Thyroid gland (tissue), 4 donors: ENCODE measurements at regions not wholly inside any gene's neighbourhood (a gene's known extent, or its start where the extent isn't known, plus 50 kb on each side); places are given as distances from the start of the nearest gene placed in this dataset.

Source experiments
- POLR2A ChIP-seq, 2 donors: fragments of 450-650 bp; IDR thresholded peaks; one replicate each; pipeline ENCODE4 v1.6.1; 2017; ENCODE audit warnings: antibody characterized with exemption in 2 of 2, mild to moderate bottlenecking in 2 of 2, moderate library complexity in 1 of 2
- TF ChIP-seq, protein P1 (sequence below), 6 experiments: fragments of 200-600 bp in 3 of 6; fragments of 450-650 bp in 3 of 6; sonication (generic) in 3 of 6; IDR thresholded peaks; one replicate each; pipeline ENCODE4 v1.5.1; 2016 to 2019; ENCODE audit warnings: antibody characterized with exemption in 6 of 6, mild to moderate bottlenecking in 2 of 6, inconsistent platforms in 1 of 6, moderate library complexity in 1 of 6

- TF ChIP-seq, protein P1, sequence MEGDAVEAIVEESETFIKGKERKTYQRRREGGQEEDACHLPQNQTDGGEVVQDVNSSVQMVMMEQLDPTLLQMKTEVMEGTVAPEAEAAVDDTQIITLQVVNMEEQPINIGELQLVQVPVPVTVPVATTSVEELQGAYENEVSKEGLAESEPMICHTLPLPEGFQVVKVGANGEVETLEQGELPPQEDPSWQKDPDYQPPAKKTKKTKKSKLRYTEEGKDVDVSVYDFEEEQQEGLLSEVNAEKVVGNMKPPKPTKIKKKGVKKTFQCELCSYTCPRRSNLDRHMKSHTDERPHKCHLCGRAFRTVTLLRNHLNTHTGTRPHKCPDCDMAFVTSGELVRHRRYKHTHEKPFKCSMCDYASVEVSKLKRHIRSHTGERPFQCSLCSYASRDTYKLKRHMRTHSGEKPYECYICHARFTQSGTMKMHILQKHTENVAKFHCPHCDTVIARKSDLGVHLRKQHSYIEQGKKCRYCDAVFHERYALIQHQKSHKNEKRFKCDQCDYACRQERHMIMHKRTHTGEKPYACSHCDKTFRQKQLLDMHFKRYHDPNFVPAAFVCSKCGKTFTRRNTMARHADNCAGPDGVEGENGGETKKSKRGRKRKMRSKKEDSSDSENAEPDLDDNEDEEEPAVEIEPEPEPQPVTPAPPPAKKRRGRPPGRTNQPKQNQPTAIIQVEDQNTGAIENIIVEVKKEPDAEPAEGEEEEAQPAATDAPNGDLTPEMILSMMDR (IDR thresholded peaks at IDR 0.05), result no peak
- no peak for TF ChIP-seq POLR2A (IDR thresholded peaks at IDR 0.05)
Measured at GRCh38 chr6:14903176-14904038, 342.5 kb upstream of the JARID2 start.
